ENCODE measurements at regions not wholly inside any gene's neighbourhood (a gene's known extent, or its start where the extent isn't known, plus 50 kb on each side); places are given as distances from the start of the nearest gene placed in this dataset.

- no peak for DNase-seq (ENCODE audit: low read depth)
Observed at GRCh38 chr4:152235718-152236117, 300.2 kb downstream of the FBXW7 start.

GRCh38 chr4:152234571-152234970 is 301.3 kb downstream of the FBXW7 start:
- DNase-seq (ENCODE audit: low read depth), result no peak

GRCh38 chr4:152232271-152232670 is 303.6 kb downstream of the FBXW7 start:
- DNase-seq (ENCODE audit: low read depth), result no peak

GRCh38 chr4:152229782-152230289 is 306.1 kb downstream of the FBXW7 start:
- DNase-seq (ENCODE audit: low read depth), result no peak

GRCh38 chr4:152225680-152226079 is 310.2 kb downstream of the FBXW7 start:
- DNase-seq (ENCODE audit: low read depth), result no peak

GRCh38 chr4:152224721-152225420 is 311.0 kb downstream of the FBXW7 start:
- DNase-seq (ENCODE audit: low read depth), result no peak

- DNase-seq (ENCODE audit: low read depth), result no peak
Observed at GRCh38 chr4:152224223-152224622, 311.7 kb downstream of the FBXW7 start.

GRCh38 chr4:152223600-152223999 is 312.3 kb downstream of the FBXW7 start:
- no peak for DNase-seq (ENCODE audit: low read depth)

GRCh38 chr4:152221816-152222516 is 313.9 kb downstream of the FBXW7 start:
- no peak for DNase-seq (ENCODE audit: low read depth)

GRCh38 chr4:152220201-152220666 is 315.7 kb downstream of the FBXW7 start:
- peak; percentile 45 for DNase-seq (ENCODE audit: low read depth)

GRCh38 chr4:152218576-152218975 is 317.3 kb downstream of the FBXW7 start:
- DNase-seq (ENCODE audit: low read depth), result no peak

GRCh38 chr4:152217896-152218295 is 318.0 kb downstream of the FBXW7 start:
- DNase-seq (ENCODE audit: low read depth), result no peak

GRCh38 chr4:152211936-152212653 is 323.8 kb downstream of the FBXW7 start:
- no peak for DNase-seq (ENCODE audit: low read depth)

GRCh38 chr4:152209772-152210493 is 326.0 kb downstream of the FBXW7 start:
- DNase-seq (ENCODE audit: low read depth), result no peak

GRCh38 chr4:152207378-152207720 is 328.5 kb downstream of the FBXW7 start:
- no peak for DNase-seq (ENCODE audit: low read depth)

GRCh38 chr4:152206646-152207377 is 329.1 kb downstream of the FBXW7 start:
- no peak for DNase-seq (ENCODE audit: low read depth)

GRCh38 chr4:152206185-152206584 is 329.7 kb downstream of the FBXW7 start:
- no peak for DNase-seq (ENCODE audit: low read depth)

GRCh38 chr4:152202415-152202814 is 333.5 kb downstream of the FBXW7 start:
- no peak for DNase-seq (ENCODE audit: low read depth)

GRCh38 chr4:152200511-152201333 is 335.2 kb downstream of the FBXW7 start:
- no peak for DNase-seq (ENCODE audit: low read depth)

GRCh38 chr4:152197211-152197610 is 338.7 kb downstream of the FBXW7 start:
- no peak for DNase-seq (ENCODE audit: low read depth)
